Middle frontal gyrus (tissue), 1 donor: ENCODE measurements at regions not wholly inside any gene's neighbourhood (a gene's known extent, or its start where the extent isn't known, plus 50 kb on each side); places are given as distances from the start of the nearest gene placed in this dataset.
"Not testable (repeated sequence)": the region's sequence is repeated elsewhere in the genome, so short reads cannot be mapped to it uniquely, and the experiment has no call there.

Source experiments
- DNase-seq: peaks from one replicate; pipeline ENCODE4 v3.0.0-alpha.2; 2015; ENCODE audit warnings: low spot score; ENCODE audit errors: extremely low spot score

GRCh38 chr5:24118351-24118750, 526.4 kb downstream of the CDH10 start:
- DNase-seq = no peak

GRCh38 chr5:24135536-24135935, 509.2 kb downstream of the CDH10 start:
- DNase-seq = no peak

GRCh38 chr5:24141046-24141445, 503.7 kb downstream of the CDH10 start:
- DNase-seq = peak; percentile 57

- peak; percentile 31 for DNase-seq
Measured at GRCh38 chr5:24142341-24142740, 502.4 kb downstream of the CDH10 start.

GRCh38 chr5:24145806-24146205, 499.0 kb downstream of the CDH10 start:
- DNase-seq = no peak

GRCh38 chr5:24161559-24161958, 483.2 kb downstream of the CDH10 start:
- no peak for DNase-seq

GRCh38 chr5:24162343-24162742, 482.4 kb downstream of the CDH10 start:
- DNase-seq = no peak

- DNase-seq = no peak
Measured at GRCh38 chr5:24163091-24163490, 481.7 kb downstream of the CDH10 start.

GRCh38 chr5:24167806-24168205, 477.0 kb downstream of the CDH10 start:
- DNase-seq = no peak

- no peak for DNase-seq
Measured at GRCh38 chr5:24170026-24170425, 474.8 kb downstream of the CDH10 start.

GRCh38 chr5:24170930-24171329, 473.8 kb downstream of the CDH10 start:
- not testable (repeated sequence) for DNase-seq

- no peak for DNase-seq
Measured at GRCh38 chr5:24177821-24178220, 467.0 kb downstream of the CDH10 start.

- no peak for DNase-seq
Measured at GRCh38 chr5:24183981-24184380, 460.8 kb downstream of the CDH10 start.

GRCh38 chr5:24188216-24188925, 456.4 kb downstream of the CDH10 start:
- DNase-seq = no peak

- DNase-seq = no peak
Measured at GRCh38 chr5:24196789-24197188, 448.0 kb downstream of the CDH10 start.

GRCh38 chr5:24208686-24209106, 436.1 kb downstream of the CDH10 start:
- DNase-seq = no peak

- no peak for DNase-seq
Measured at GRCh38 chr5:24215114-24215513, 429.7 kb downstream of the CDH10 start.

GRCh38 chr5:24222876-24223275, 421.9 kb downstream of the CDH10 start:
- DNase-seq = no peak

- DNase-seq = no peak
Measured at GRCh38 chr5:24225051-24225450, 419.7 kb downstream of the CDH10 start.

GRCh38 chr5:24226479-24226878, 418.3 kb downstream of the CDH10 start:
- no peak for DNase-seq

GRCh38 chr5:24227881-24228280, 416.9 kb downstream of the CDH10 start:
- DNase-seq = not testable (repeated sequence)

- no peak for DNase-seq
Measured at GRCh38 chr5:24232041-24232440, 412.7 kb downstream of the CDH10 start.

- no peak for DNase-seq
Measured at GRCh38 chr5:24232929-24233498, 411.8 kb downstream of the CDH10 start.
